ENCODE measurements at regions not wholly inside any gene's neighbourhood (a gene's known extent, or its start where the extent isn't known, plus 50 kb on each side); places are given as distances from the start of the nearest gene placed in this dataset.
A peak's percentile ranks its signal among the peaks of the same experiment; 100 is the strongest.

GRCh38 chr20:34179637-34180360 is 61.4 kb upstream of the ASIP start:
- TF ChIP-seq CTCF (IDR thresholded peaks at IDR 0.05): no peak

- TF ChIP-seq CTCF (IDR thresholded peaks at IDR 0.05): no peak
Measured at GRCh38 chr20:34180460-34181120, 60.6 kb upstream of the ASIP start.

GRCh38 chr20:34181484-34181883 is 59.7 kb upstream of the ASIP start:
- no peak for TF ChIP-seq CTCF (IDR thresholded peaks at IDR 0.05)

GRCh38 chr20:34185766-34186620 is 55.2 kb upstream of the ASIP start:
- no peak for TF ChIP-seq CTCF (IDR thresholded peaks at IDR 0.05)

- no peak for TF ChIP-seq CTCF (IDR thresholded peaks at IDR 0.05)
Measured at GRCh38 chr20:34189572-34190163, 51.6 kb upstream of the ASIP start.

GRCh38 chr20:34190262-34190661 is 51.0 kb upstream of the ASIP start:
- no peak for TF ChIP-seq CTCF (IDR thresholded peaks at IDR 0.05)

- peak; percentile 90 for TF ChIP-seq CTCF (IDR thresholded peaks at IDR 0.05)
Measured at GRCh38 chr20:34190679-34191090, 50.5 kb upstream of the ASIP start.
